ENCODE measurements at regions not wholly inside any gene's neighbourhood (a gene's known extent, or its start where the extent isn't known, plus 50 kb on each side); places are given as distances from the start of the nearest gene placed in this dataset.

- TF ChIP-seq, protein P1, sequence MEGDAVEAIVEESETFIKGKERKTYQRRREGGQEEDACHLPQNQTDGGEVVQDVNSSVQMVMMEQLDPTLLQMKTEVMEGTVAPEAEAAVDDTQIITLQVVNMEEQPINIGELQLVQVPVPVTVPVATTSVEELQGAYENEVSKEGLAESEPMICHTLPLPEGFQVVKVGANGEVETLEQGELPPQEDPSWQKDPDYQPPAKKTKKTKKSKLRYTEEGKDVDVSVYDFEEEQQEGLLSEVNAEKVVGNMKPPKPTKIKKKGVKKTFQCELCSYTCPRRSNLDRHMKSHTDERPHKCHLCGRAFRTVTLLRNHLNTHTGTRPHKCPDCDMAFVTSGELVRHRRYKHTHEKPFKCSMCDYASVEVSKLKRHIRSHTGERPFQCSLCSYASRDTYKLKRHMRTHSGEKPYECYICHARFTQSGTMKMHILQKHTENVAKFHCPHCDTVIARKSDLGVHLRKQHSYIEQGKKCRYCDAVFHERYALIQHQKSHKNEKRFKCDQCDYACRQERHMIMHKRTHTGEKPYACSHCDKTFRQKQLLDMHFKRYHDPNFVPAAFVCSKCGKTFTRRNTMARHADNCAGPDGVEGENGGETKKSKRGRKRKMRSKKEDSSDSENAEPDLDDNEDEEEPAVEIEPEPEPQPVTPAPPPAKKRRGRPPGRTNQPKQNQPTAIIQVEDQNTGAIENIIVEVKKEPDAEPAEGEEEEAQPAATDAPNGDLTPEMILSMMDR (IDR thresholded peaks at IDR 0.05; ENCODE audit: poor library complexity, severe bottlenecking), result no peak
- TF ChIP-seq TAF1 (IDR thresholded peaks at IDR 0.05; ENCODE audit: low read depth), result no peak
These were observed 509.1 kb downstream of the DTWD2 start for GRCh38 chr5:118479285-118479684.
